ENCODE measurements at regions not wholly inside any gene's neighbourhood (a gene's known extent, or its start where the extent isn't known, plus 50 kb on each side); places are given as distances from the start of the nearest gene placed in this dataset.
A peak's percentile ranks its signal among the peaks of the same experiment; 100 is the strongest.

- TF ChIP-seq CTCF (IDR thresholded peaks at IDR 0.05), result no peak
- no peak for ATAC-seq
- intact Hi-C loops (cut with DNase I), result no loop called here
- no peaks in the 10 kb centered on the region for H3K36me3 ChIP-seq
- FAIRE-seq, result no peak
- no peaks in the 10 kb centered on the region for H3K9me3 ChIP-seq
- no peak overlapping the region for H3K4me3 ChIP-seq
- 68 to 69% methylated on average over 2 of the region's 2 CpGs for WGBS, 2 donors
- DNase-seq, result no peak
- H3K27me3 ChIP-seq, result no peaks in the 10 kb centered on the region
- H3K4me1 ChIP-seq, result no peaks in the 10 kb centered on the region
- no peak overlapping the region for H3K27ac ChIP-seq
These were observed 92.5 kb upstream of the CAMK1G start for GRCh38 chr1:209491031-209491430.

GRCh38 chr1:209491496-209491895, 92.0 kb upstream of the CAMK1G start:
- DNase-seq, result no peak
- Histone ChIP-seq H3K27me3 (no peaks in the 10 kb centered on the region), H3K27ac (no peak overlapping the region), H3K4me3 (no peak overlapping the region), H3K36me3 (no peaks in the 10 kb centered on the region), H3K9me3 (no peaks in the 10 kb centered on the region), H3K4me1 (no peaks in the 10 kb centered on the region)
- intact Hi-C loops (cut with DNase I), result no loop called here
- 59 to 83% methylated on average over 1 of the region's 1 CpG for WGBS, 2 donors
- TF ChIP-seq CTCF (IDR thresholded peaks at IDR 0.05), result no peak
- no peak for ATAC-seq
- no peak for FAIRE-seq

- ATAC-seq (no peak), FAIRE-seq (no peak)
- H3K27ac ChIP-seq, result no peak overlapping the region
These were observed 91.6 kb upstream of the CAMK1G start for GRCh38 chr1:209491897-209492296.

GRCh38 chr1:209493559-209493958, 90.0 kb upstream of the CAMK1G start:
- Histone ChIP-seq H3K27me3 (no peaks in the 10 kb centered on the region), H3K4me1 (no peaks in the 10 kb centered on the region), H3K9me3 (no peaks in the 10 kb centered on the region), H3K36me3 (no peaks in the 10 kb centered on the region), H3K27ac (no peak overlapping the region), H3K4me3 (no peak overlapping the region)
- DNase-seq (no peak), ATAC-seq (peak in 1 of 4 donors; percentile 30), FAIRE-seq (no peak)
- no peak for TF ChIP-seq CTCF (IDR thresholded peaks at IDR 0.05)
- intact Hi-C loops (cut with DNase I), result no loop called here

More at GRCh38 chr1:209491897-209492296, 91.6 kb upstream of the CAMK1G start:
- no peaks in the 10 kb centered on the region for H3K9me3 ChIP-seq
- intact Hi-C loops (cut with DNase I), result no loop called here
- no peaks in the 10 kb centered on the region for H3K27me3 ChIP-seq
- no peak for TF ChIP-seq CTCF (IDR thresholded peaks at IDR 0.05)
- H3K36me3 ChIP-seq, result no peaks in the 10 kb centered on the region
- 68 to 70% methylated on average over 4 of the region's 4 CpGs for WGBS, 2 donors
- H3K4me3 ChIP-seq, result no peak overlapping the region
- no peak for DNase-seq
- no peaks in the 10 kb centered on the region for H3K4me1 ChIP-seq

GRCh38 chr1:209497729-209498128, 85.8 kb upstream of the CAMK1G start:
- Histone ChIP-seq H3K4me1 (no peaks in the 10 kb centered on the region), H3K27me3 (no peaks in the 10 kb centered on the region), H3K4me3 (no peak overlapping the region), H3K9me3 (no peaks in the 10 kb centered on the region), H3K27ac (no peak overlapping the region), H3K36me3 (no peaks in the 10 kb centered on the region)
- no peak for TF ChIP-seq CTCF (IDR thresholded peaks at IDR 0.05)
- DNase-seq (no peak), FAIRE-seq (no peak), ATAC-seq (no peak)
- intact Hi-C loops (cut with DNase I), result no loop called here
- WGBS, 2 donors, result 65 to 78% methylated on average over 1 of the region's 1 CpG
